Hematopoietic multipotent progenitor cell treated with erythropoietin and hydrocortisone succinate and interleukin-3 and kit ligand, for 15 days (in vitro differentiated cells): ENCODE measurements at regions not wholly inside any gene's neighbourhood (a gene's known extent, or its start where the extent isn't known, plus 50 kb on each side); places are given as distances from the start of the nearest gene placed in this dataset.
"Not testable (repeated sequence)": the region's sequence is repeated elsewhere in the genome, so short reads cannot be mapped to it uniquely, and the experiment has no call there.

Source experiments
- DNase-seq: peaks from one replicate; pipeline ENCODE4 v3.0.0-alpha.2; 2015; ENCODE audit warnings: low spot score

DNA sequence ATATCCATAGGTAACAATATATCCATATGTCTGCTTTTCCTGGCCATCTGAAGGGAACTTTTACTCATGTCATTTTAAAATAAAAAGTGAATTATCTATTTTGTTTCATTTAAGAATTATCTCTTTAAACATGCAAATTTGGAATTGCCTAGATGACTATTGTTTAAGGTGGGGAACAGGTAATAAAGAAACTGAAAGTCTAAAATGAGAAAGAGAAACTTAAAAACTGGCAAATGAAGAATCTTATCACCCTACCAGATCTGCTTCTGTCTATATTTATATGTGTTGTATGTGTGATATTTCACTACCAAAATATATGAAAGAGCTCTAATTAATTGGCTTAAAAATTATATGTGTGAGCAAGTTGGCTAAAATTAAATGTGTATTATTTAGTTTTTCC, 243.2 kb upstream of the KCNH7 start:
- DNase-seq, result no peak

DNA sequence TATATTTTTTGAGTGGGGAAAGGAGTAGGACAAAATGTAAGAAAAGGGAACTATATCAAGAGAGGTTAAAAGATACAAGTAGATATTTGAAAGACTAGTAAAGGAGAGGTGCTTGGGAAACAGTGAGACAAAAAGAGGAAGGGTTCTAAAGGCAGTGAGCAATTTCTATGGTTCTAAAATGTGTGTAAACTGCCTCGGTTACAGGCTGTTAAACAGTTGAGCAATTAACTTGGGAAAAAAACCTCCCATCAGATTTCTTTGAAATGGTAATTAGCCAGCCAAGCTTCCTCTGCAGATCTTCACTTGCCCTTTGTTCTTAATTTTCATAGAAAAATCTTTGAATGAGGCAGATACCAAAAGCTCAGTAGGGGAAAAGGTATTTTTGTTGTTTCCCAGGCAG, 238.7 kb upstream of the KCNH7 start:
- DNase-seq, result no peak

DNA sequence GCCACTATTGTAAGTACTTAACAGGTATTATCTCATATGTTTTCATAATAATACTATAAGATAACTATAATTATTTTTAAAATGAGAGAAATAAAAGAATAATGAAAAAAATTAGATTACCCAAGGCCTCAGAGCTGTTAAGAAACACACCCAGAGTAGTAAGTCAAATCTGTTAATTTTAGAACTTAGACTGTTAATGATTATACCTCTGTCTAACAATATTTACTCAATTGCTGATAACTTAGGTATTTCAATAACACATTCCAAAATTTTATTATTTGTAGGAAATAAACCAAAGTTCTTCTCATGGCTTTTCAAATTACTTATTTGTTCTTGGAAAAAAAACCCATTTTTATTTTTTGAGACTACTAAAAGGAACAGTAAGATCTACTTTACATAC, 227.5 kb upstream of the KCNH7 start:
- no peak for DNase-seq

DNA sequence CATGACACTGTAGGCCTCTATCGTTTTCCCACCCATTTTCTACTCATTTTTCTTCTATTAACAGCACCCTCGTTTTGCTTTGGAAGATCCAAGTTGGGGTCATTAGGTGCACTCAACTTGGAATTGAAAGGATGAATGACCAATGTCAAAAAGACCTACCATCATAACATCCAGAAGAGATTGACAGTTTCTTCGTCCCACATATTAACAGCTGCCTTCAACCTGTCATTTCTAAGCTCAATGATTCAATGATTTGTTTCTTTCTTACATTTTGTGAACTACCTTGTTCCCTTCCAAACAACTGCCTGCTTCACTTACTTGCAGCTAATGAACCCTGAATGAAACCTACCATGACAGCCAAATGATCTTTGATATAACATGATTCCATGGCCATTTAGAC, 224.0 kb upstream of the KCNH7 start:
- no peak for DNase-seq

DNA sequence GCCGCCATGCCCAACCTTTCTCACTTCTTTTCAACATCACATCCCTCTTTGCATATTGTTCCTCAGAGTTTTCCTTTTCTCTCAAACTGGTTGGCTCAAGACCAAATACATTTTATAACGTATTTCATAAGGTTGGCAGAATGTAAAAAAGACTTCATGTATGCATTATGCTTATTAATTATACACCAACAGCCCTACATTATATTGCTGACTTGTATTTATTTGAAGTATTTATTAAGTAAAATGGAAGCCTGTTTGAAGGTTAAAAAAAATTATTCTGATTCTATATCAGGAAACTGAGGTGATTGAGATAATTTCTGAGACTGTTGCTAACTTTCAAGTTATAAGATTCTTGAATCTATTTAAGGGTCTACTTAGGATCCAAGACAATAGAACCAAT, 208.0 kb upstream of the KCNH7 start:
- no peak for DNase-seq

DNA sequence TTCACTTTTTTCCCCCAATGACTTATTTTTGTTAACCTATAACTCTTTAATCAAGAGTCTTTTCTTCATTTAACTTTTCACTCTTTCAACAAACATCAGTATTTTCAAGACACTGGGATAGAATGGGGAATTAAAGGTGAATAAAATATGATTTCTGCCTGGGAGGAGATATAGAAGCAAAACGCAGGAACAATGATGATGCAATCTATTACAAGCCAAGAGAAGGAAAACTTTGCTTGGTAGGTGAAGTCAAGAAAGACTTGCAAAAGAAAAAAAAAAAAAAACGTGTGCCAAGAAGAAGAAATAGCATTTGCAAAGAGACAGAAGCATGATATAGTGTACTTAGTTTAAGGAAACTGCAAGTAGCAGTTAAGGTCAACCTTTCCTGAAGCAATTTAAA, 207.3 kb upstream of the KCNH7 start:
- no peak for DNase-seq

DNA sequence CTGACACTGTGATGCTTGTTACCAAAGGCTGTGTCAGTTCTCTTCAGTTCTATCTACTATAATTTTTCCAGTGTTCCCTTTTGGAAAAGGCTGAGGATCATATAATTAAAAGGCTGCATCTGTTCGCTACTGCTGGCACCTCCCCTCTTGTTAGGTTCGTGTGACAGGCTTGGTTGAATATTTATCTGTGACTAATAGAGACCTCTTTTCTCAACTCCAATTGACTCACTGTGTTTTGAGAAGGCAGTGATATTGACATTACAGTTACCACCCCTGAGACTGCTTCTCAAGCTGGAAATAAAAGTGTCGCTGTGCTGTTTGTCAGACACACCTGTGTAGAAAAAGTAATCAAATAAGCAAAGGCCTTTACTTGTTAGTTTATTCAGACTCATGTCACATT, 205.5 kb upstream of the KCNH7 start:
- DNase-seq, result no peak

DNA sequence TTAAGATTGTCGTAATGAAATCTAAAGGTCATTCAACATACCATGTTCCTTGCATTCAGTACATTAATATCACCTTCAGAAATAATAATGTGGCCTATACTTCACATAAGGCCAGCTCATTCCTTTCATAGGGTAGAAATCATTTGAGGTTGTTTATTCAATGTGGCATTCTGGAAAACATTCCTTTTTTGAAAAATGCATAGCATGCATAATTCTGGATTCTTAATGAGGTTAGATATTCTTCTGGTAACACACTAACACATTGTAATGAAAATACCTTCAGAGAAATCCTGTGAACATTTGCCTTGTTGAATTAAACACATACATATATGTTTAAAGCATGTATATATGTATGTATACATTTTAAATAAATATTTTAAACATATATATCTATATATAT, 204.6 kb upstream of the KCNH7 start:
- no peak for DNase-seq

DNA sequence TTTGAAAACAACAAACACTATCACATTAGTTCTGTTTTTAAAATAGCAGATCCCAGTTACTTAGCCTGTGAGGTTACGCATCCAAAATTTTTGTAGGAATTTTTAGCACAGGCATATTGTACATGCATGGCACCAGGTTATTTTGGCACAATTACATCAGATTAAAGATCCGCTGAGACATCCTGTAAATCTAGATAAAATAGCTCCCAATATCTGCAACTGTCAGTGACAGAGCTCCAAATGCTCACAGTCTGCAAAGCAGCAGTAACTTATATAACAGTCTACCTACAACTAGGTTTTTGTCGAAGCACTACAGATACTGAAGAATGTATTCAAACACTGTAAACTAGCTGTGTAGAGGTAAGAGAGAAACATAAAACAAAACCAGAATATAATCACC, 200.7 kb upstream of the KCNH7 start:
- DNase-seq, result no peak

DNA sequence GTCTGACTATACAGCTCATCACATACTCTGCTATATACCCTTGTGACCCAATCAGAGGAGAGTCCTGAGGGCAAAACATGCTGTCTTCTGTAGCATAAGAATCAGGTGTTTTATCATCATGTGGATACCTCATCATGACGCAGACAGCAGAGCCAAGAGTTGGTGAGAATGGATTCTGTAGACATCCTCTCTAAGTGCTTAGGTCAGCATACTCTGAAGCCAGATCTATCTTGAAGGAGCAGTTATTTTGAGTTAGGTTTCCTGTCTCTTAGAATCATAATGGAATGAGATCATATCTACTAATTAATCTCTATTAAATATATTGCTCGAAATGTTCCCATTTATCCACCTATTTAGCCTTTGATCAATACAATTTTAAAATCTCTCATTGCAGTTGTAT, 190.2 kb upstream of the KCNH7 start:
- DNase-seq, result no peak

DNA sequence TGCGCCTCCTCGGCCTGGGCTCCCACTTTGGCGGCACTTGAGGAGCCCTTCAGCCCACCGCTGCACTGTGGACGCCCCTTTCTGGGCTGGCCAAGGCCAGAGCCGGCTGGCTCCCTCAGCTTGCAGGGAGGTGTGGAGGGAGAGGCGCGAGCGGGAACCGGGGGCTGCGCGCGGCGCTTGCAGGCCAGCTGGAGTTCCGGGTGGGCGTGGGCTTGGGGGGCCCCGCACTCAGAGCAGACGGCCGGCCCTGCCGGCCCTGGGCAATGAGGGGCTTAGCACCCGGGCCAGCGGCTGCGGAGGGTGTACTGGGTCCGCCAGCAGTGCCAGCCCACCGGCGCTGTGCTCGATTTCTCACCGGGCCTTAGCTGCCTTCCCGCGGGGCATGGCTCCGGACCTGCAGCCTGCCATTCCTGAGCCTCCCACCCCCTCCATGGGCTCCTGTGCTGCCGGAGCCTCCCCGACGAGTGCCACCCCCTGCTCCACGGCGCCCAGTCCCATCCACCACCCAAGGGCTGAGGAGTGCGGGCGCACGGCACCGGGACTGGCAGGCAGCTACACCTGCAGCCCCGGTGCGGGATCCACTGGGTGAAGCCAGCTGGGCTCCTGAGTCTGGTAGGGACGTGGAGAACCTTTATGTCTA, 187.7 kb upstream of the KCNH7 start:
- DNase-seq, result not testable (repeated sequence)

DNA sequence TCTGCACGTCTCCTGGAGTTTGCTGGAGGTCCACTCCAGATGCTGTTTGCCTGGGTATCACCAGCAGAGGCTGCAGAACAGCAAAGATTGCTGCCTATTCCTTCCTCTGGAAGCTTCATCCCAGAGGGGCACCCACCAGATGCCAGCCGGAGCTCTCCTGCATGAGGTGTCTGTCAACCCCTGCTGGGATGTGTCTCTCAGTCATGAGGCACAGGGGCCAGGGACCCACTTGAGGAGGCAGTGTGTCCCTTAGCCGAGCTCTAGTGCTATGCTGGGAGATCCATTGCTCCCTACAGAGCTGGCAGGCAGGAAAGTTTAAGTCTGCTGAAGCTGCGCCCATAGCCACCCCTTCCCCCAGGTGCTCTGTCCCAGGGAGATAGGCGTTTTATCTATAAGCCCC, 178.3 kb upstream of the KCNH7 start:
- not testable (repeated sequence) for DNase-seq

DNA sequence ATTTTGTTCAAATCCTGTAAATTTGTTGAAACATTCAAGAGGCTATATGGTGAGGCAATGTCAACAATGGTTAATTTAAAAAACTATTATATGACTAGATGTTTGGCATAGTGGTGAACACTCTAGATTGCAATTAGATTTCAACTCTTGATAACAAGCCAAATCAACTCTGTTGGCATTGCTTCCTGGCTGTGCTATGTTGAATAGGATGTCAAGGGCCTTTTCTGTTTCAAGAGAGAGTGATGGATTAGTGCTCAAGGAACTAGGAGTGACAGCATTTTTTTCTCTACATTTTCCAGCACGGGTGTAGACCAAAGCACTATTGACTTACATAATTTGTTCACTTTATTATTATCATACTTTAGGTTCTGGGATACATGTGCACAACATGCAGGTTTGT, 172.4 kb upstream of the KCNH7 start:
- DNase-seq, result no peak

DNA sequence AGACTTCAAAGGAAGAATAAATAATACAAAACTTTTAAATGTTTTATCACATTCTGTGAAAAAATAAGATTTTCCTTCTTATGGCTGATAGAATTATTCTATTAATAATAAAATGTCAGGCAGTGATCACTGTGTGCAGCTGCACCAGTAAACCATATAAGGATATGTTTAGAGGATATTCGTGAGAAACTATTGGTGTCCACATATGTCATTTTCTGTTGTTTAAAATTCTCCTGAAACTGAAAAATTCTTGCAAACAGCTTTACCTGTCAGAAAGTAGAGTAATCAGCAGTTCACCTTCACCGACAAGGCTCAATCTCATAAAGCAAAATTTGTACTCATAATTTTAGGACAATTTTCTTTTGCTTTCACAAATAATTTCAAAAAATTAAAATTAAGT, 170.1 kb upstream of the KCNH7 start:
- DNase-seq, result no peak

DNA sequence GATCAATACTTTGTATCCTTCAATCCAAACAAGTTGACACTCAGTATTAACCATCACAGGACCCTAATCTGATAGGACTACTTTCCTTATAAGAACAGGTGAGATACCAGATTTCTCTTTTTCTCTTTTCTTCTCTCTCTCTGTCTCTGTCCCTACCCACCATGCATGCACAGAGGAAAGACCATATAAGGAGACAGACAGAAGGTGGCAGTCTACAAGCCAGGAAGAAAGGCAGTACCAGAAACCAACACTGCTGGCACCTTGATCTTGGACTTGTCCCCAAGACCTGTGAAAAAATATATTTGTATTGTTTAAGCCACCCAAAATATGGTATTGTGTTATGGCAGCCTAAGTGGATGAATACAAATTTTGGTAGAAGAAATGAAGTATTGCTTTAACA, 156.2 kb upstream of the KCNH7 start:
- no peak for DNase-seq

DNA sequence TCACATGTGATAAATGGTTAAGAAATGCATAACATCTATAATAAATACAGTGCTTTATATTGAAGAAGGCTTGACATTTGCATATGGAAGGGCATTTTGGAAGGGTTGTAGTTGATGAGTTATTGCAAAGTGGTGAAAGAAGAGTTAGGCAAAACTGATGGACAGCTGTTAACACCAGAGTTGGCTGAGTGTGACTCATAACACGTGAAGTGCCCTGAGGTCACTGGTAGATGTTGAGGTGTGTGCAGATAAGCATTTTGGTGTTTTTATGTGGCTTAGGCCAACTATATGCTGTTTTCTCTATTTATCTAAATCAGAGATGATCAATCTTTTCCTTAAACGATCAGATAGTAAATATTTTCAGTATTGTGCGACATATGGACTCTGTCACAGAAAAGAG, 154.3 kb upstream of the KCNH7 start:
- DNase-seq, result no peak

DNA sequence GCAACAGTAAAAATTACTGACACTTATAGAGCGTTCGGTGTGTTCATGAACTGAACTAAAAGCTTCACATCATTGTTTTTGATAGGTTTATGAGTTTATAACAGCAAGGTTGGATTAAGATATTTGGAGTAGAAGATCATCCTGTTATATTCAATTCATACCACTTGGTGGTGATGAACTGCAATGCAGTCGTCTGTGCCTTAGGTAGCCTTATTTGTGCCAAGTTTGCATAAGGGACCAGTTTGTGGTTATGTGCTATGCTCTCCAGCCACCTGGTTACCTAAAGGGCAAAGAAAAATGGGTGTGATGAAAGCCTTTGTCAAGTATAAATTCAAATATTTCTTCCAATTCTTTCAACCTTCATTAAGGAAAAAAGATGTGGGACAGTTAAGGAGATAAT, 150.9 kb upstream of the KCNH7 start:
- no peak for DNase-seq

DNA sequence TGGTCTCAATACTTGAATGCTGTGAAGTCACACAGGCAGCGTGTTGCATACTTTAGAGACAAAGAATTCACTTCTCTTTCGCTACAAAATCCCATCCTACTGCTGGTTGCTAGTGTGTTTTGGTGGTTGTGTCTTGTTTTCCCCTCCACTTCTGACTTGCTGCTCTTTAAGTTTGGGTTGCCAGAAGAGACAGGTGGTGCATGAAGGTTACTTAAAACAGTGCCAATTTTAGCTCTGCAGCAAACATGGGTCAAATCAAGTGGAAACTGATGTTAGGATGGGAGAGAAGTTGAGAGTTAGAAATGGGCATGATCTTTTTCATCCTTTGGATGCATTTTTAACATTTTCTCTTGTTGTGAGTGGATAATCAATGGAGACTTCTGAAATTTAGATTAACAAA, 136.2 kb upstream of the KCNH7 start:
- DNase-seq, result no peak

DNA sequence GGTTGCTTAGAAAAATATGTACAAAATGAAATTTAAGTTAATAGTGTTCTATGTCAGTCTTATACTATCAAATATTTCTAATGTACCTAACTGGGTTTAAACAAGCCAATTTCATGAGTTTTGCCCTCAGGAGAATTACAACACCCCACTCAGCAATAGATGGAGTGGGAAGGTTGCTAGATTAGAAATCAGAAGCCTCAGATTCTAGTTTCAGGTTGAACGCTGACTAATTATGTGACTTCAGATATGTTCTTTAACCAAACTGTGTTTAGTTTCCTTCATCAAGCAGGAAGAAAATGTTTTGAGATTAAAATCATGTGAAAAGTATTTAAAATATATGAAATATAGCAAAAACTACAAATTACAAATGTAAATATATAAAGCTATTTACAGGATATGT, 133.8 kb upstream of the KCNH7 start:
- no peak for DNase-seq

DNA sequence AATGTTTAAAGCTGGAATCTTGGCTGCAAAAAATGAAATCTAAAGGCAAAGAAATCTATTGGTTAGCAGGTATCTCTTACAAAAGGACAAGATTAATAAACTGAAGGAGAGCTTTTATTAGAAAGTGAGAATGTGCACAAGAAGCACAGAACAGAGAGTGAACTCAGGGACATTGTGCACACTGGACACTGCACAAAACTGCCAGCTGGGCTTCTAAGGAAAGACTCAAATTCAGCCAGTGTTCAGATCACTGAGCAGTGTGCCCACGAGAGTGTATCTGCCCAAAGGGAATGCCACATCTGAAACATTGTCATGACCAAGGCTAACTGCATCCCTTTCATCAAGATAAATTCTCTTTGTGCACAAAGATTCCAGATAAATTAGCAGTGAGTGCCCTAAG, 129.7 kb upstream of the KCNH7 start:
- DNase-seq, result no peak

DNA sequence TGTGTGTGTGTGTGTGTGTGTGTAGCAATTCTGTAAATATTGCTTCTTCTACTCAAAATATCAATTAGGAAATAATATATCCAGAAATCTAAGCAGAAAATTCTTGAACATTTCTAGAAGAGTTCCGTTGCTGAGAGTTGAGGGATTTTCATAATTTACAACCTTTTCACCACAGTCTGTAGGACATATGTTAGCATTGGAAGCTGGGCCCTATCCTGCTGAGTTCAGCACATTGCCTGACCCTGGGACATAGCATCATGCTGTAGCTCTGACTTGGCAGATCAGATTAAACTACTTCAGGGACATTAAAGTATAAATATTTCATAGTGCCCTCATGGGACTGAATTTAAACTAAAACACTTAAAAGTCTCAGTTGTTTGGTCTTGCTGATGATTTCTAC, 129.2 kb upstream of the KCNH7 start:
- no peak for DNase-seq

DNA sequence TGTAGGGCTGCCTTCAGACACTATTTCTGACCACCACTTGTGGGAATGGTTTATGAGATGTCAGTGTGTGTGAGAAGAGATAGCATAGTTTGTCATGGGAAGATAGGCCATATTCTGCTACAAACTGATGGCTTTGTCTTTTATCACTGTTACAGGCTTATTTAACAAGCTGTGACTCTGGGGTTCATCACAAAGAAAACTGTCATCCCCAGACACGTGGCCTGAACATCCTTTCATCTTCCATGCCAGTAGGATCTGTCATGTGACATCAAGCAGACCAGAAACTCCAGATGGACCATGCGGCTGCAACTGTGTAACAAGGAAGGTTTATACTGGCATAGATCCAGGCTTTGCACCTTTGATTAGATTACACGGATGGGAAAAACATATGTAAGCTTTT, 128.6 kb upstream of the KCNH7 start:
- DNase-seq, result no peak

DNA sequence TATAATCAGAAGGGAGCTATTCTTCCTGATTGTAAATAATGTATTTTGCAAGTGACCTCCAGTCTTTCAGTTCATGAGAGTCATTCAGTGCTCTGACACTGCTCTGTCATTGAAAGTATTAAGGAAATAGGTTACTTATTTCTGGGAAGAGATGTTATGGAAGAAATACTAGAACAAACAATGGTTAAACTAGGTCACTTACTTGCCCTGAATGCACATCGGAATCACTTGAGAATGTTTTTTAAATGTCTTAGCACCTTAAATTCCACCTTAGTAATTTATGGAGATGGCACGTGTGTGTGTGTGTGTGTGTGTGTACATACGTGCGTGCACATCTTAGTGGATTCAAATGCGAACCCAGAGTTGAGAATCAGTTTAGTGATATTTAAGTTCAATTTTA, 126.6 kb upstream of the KCNH7 start:
- DNase-seq, result no peak

DNA sequence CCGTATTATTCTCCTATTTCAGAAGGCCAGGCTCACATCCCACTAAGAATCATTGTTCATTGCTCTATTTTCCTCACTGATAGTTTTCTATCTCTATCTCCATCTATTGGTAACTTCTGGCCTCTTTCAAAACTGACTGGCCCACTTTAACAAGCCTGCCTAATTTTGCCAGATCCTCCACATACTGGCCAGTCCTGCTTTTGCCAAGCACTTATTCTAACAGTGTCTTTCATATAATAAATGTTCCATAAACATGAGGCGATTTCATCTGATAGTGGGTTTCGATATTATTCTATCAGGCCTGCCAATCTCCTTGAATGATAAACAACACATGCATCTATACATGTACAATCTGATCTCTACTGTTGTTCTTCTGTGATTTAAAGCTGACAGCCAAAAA, 125.9 kb upstream of the KCNH7 start:
- no peak for DNase-seq

DNA sequence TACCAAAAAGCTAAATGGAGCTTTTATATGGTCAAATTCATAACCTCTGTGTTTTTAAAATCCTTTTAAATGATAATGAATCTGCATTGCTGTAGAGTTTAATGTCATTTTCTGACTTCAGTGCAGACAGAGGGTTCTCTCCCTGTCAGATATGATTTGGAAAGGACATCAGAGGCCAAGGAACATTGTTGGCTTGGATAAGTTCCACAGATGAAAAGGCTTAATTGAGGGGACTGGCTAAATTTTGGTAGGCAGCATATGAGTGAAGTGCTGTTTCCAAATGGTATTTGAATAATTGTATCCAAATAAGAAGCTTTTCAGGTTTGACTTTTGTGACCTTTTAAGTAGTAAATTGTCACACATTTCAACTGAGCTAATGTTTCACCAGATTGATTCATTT, 124.6 kb upstream of the KCNH7 start:
- no peak for DNase-seq
